ENCODE measurements at regions not wholly inside any gene's neighbourhood (a gene's known extent, or its start where the extent isn't known, plus 50 kb on each side); places are given as distances from the start of the nearest gene placed in this dataset.

GRCh38 chr4:152101556-152102435, 341.0 kb upstream of the GATB start:
- Histone ChIP-seq H3K27me3 (ENCODE audit: control insufficient read depth in 2 of 2, insufficient read depth in 2 of 2, low read length in 2 of 2) (no peaks in the 10 kb centered on the region), H3K27ac (ENCODE audit: low read depth in 2 of 2, low read length in 2 of 2) (peak overlapping the region; percentile 12 to 49), H3K9ac (ENCODE audit: low read depth in 1 of 2, low read length in 2 of 2) (no peak overlapping the region), H3K4me3 (ENCODE audit: low read length in 2 of 2) (no peak overlapping the region), H3K4me1 (ENCODE audit: control insufficient read depth in 2 of 2, insufficient read depth in 2 of 2, low read length in 2 of 2) (peaks cover 6 to 9% of the 10 kb centered on the region in 2 donors), H3K36me3 (ENCODE audit: control insufficient read depth in 2 of 2, insufficient read depth in 2 of 2, low read length in 2 of 2) (no peaks in the 10 kb centered on the region), H3K9me3 (ENCODE audit: control insufficient read depth in 2 of 2, low read length in 2 of 2) (no peaks in the 10 kb centered on the region)

DNA sequence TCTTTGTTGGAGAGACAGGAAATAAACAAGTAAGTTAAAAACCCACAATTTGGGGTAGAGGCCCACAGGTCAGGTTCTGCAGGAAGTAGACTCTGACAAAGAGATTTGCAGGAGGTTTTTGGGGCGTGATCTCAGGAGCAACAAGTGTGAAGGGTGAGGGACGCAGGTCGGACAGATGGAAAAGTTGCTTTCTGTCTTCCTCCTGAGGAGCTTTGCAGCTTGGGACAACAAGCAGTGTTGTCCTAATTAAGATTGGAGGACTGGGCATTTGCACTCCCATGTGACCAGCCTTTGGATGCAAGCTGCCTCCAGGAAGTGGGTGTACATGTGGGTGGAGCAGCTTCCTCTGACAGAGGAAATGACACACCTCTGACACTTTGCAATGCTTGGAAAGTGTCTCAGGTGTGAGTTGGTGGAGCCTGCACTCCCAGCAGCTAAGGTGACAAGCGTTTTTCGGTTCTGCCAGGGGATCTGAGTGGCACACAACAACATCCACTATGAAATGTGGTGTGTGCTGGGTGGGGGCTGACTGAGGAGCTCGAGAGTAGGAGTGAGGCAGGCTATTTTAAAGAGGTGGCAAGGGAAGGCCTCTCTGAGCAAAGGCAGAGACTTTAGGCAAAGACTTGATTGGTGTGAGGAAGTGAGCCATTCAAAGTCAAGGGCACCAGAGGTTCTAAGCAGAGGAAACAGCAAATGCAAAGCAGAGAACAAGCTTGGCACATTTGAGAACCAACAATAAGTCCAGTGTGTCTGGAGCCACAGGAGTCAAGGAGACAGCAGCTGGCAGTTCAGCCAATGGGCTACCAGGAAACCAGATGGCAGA, 339.8 kb upstream of the GATB start:
- Histone ChIP-seq H3K27me3 (ENCODE audit: control insufficient read depth in 2 of 2, insufficient read depth in 2 of 2, low read length in 2 of 2) (no peaks in the 10 kb centered on the region), H3K4me1 (ENCODE audit: control insufficient read depth in 2 of 2, insufficient read depth in 2 of 2, low read length in 2 of 2) (peaks cover 3 to 10% of the 10 kb centered on the region in 2 donors), H3K9ac (ENCODE audit: low read depth in 1 of 2, low read length in 2 of 2) (no peak overlapping the region), H3K27ac (ENCODE audit: low read depth in 2 of 2, low read length in 2 of 2) (peak overlapping the region; percentile 10 to 49), H3K36me3 (ENCODE audit: control insufficient read depth in 2 of 2, insufficient read depth in 2 of 2, low read length in 2 of 2) (no peaks in the 10 kb centered on the region), H3K9me3 (ENCODE audit: control insufficient read depth in 2 of 2, low read length in 2 of 2) (no peaks in the 10 kb centered on the region), H3K4me3 (ENCODE audit: low read length in 2 of 2) (no peak overlapping the region)

DNA sequence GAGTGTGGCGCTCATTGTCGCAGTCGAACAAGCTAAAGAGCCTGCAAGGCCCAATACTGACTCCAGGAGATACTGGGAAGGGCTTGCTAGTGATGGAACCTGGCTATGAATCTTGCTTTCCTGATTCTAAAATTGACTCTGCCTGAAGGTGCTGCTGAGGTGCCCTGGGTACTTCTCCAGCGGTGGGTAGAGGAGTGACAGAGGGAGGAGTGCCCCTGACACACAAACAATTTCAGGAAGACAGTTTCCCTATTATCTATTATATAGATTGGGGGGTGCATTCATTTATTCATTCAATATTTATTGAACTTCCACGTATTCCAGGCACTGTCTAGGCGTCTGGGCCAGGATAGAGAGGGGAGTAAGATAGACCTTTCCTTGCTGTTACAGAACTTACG, 339.2 kb upstream of the GATB start:
- Histone ChIP-seq H3K9ac (ENCODE audit: low read depth in 1 of 2, low read length in 2 of 2) (no peak overlapping the region), H3K36me3 (ENCODE audit: control insufficient read depth in 2 of 2, insufficient read depth in 2 of 2, low read length in 2 of 2) (no peaks in the 10 kb centered on the region), H3K9me3 (ENCODE audit: control insufficient read depth in 2 of 2, low read length in 2 of 2) (no peaks in the 10 kb centered on the region), H3K4me3 (ENCODE audit: low read length in 2 of 2) (no peak overlapping the region), H3K4me1 (ENCODE audit: control insufficient read depth in 2 of 2, insufficient read depth in 2 of 2, low read length in 2 of 2) (peaks cover 6 to 15% of the 10 kb centered on the region in 2 donors), H3K27ac (ENCODE audit: low read depth in 2 of 2, low read length in 2 of 2) (peak overlapping the region in 1 of 2 donors; percentile 38), H3K27me3 (ENCODE audit: control insufficient read depth in 2 of 2, insufficient read depth in 2 of 2, low read length in 2 of 2) (no peaks in the 10 kb centered on the region)

DNA sequence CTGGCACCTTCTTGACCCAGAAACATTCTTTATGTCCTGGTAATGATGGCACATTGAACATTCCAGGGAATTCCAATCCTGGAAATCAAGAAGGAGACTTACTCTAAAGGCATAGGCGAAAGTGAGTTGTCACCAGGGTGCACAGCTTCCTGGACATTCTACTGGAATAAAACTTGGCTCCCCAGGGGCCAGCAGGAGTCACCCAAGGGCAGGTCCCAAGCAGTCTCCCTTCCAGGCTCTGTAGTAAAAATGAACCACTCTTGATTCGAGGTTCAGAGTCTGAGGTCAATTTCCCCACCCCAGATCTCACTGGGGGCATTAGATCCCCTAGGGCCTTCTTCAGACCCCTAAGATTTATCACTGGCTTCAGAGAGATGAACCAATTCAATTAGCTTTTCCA, 338.7 kb upstream of the GATB start:
- Histone ChIP-seq H3K9me3 (ENCODE audit: control insufficient read depth in 2 of 2, low read length in 2 of 2) (no peaks in the 10 kb centered on the region), H3K27ac (ENCODE audit: low read depth in 2 of 2, low read length in 2 of 2) (peak overlapping the region in 1 of 2 donors; percentile 38), H3K36me3 (ENCODE audit: control insufficient read depth in 2 of 2, insufficient read depth in 2 of 2, low read length in 2 of 2) (no peaks in the 10 kb centered on the region), H3K4me3 (ENCODE audit: low read length in 2 of 2) (no peak overlapping the region), H3K27me3 (ENCODE audit: control insufficient read depth in 2 of 2, insufficient read depth in 2 of 2, low read length in 2 of 2) (no peaks in the 10 kb centered on the region), H3K4me1 (ENCODE audit: control insufficient read depth in 2 of 2, insufficient read depth in 2 of 2, low read length in 2 of 2) (peaks cover 6 to 17% of the 10 kb centered on the region in 2 donors), H3K9ac (ENCODE audit: low read depth in 1 of 2, low read length in 2 of 2) (no peak overlapping the region)

DNA sequence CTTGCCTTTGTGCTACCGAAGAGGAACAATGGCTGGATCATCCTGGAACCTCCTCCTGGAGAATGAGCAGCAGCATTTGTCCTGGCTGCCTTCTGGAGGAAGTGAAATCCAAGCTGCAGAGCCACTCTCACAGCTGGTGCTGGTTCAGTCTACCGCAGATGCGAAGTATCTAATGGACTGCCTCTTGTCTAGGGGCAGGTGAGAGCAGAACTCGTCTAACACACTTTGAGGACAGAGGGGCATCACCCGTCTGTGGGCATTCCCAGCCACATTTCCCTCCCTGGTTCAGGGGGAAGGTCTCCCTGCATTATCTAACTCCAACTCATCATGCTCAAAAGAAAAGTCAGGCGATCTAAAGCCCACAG, 338.2 kb upstream of the GATB start:
- H3K4me3 ChIP-seq (ENCODE audit: low read length in 2 of 2): no peak overlapping the region
- no peaks in the 10 kb centered on the region for H3K36me3 ChIP-seq (ENCODE audit: control insufficient read depth in 2 of 2, insufficient read depth in 2 of 2, low read length in 2 of 2)
- no peaks in the 10 kb centered on the region for H3K9me3 ChIP-seq (ENCODE audit: control insufficient read depth in 2 of 2, low read length in 2 of 2)
- H3K27ac ChIP-seq (ENCODE audit: low read depth in 2 of 2, low read length in 2 of 2): no peak overlapping the region
- H3K9ac ChIP-seq (ENCODE audit: low read depth in 1 of 2, low read length in 2 of 2): no peak overlapping the region
- H3K27me3 ChIP-seq (ENCODE audit: control insufficient read depth in 2 of 2, insufficient read depth in 2 of 2, low read length in 2 of 2): no peaks in the 10 kb centered on the region
- H3K4me1 ChIP-seq (ENCODE audit: control insufficient read depth in 2 of 2, insufficient read depth in 2 of 2, low read length in 2 of 2): peaks cover 11 to 22% of the 10 kb centered on the region in 2 donors

DNA sequence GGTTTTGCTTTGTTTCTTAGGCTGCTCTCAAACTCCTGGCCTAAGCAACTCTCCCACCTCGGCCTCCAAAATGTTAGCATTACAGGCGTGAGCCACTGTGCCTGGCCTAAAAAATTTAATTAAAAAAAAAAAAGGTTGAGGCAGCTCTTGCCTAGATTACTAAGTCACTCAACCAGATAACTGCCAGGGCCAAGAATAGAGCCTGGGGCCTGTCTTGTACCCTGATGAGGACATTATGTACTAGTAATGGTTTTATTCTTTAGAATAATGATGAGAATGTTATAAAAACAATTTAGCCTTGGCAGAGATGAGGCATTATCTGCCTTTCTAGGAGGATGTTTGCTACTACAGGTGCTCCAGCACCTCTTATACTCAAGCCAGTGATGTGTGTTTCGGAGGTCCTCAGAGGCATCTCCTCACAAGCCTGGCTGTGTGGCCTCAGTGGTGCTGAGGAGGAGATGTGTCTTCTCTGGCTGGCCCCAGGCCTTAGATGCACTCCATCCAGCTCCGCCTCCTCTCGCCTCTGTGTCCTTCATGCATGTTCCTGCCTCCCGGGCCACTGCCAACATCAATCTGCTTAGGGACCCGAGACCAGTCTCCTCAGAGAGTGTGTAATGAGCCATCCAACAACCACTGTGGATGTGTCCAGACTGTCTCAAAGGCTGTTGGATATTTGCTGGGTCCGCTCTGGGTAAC, 337.7 kb upstream of the GATB start:
- peaks cover 11 to 22% of the 10 kb centered on the region in 2 donors for H3K4me1 ChIP-seq (ENCODE audit: control insufficient read depth in 2 of 2, insufficient read depth in 2 of 2, low read length in 2 of 2)
- H3K27me3 ChIP-seq (ENCODE audit: control insufficient read depth in 2 of 2, insufficient read depth in 2 of 2, low read length in 2 of 2): no peaks in the 10 kb centered on the region
- H3K9ac ChIP-seq (ENCODE audit: low read depth in 1 of 2, low read length in 2 of 2): no peak overlapping the region
- no peaks in the 10 kb centered on the region for H3K9me3 ChIP-seq (ENCODE audit: control insufficient read depth in 2 of 2, low read length in 2 of 2)
- H3K27ac ChIP-seq (ENCODE audit: low read depth in 2 of 2, low read length in 2 of 2): no peak overlapping the region
- no peaks in the 10 kb centered on the region for H3K36me3 ChIP-seq (ENCODE audit: control insufficient read depth in 2 of 2, insufficient read depth in 2 of 2, low read length in 2 of 2)
- no peak overlapping the region for H3K4me3 ChIP-seq (ENCODE audit: low read length in 2 of 2)

- no peaks in the 10 kb centered on the region for H3K9me3 ChIP-seq (ENCODE audit: control insufficient read depth in 2 of 2, low read length in 2 of 2)
- H3K9ac ChIP-seq (ENCODE audit: low read depth in 1 of 2, low read length in 2 of 2): no peak overlapping the region
- no peaks in the 10 kb centered on the region for H3K36me3 ChIP-seq (ENCODE audit: control insufficient read depth in 2 of 2, insufficient read depth in 2 of 2, low read length in 2 of 2)
- peaks cover 11 to 22% of the 10 kb centered on the region in 2 donors for H3K4me1 ChIP-seq (ENCODE audit: control insufficient read depth in 2 of 2, insufficient read depth in 2 of 2, low read length in 2 of 2)
- H3K4me3 ChIP-seq (ENCODE audit: low read length in 2 of 2): no peak overlapping the region
- H3K27me3 ChIP-seq (ENCODE audit: control insufficient read depth in 2 of 2, insufficient read depth in 2 of 2, low read length in 2 of 2): no peaks in the 10 kb centered on the region
- no peak overlapping the region for H3K27ac ChIP-seq (ENCODE audit: low read depth in 2 of 2, low read length in 2 of 2)
Observed at GRCh38 chr4:152097371-152097770, 336.6 kb upstream of the GATB start.

- Histone ChIP-seq H3K4me3 (ENCODE audit: low read length in 2 of 2) (no peak overlapping the region), H3K27me3 (ENCODE audit: control insufficient read depth in 2 of 2, insufficient read depth in 2 of 2, low read length in 2 of 2) (no peaks in the 10 kb centered on the region), H3K36me3 (ENCODE audit: control insufficient read depth in 2 of 2, insufficient read depth in 2 of 2, low read length in 2 of 2) (no peaks in the 10 kb centered on the region), H3K9ac (ENCODE audit: low read depth in 1 of 2, low read length in 2 of 2) (no peak overlapping the region), H3K27ac (ENCODE audit: low read depth in 2 of 2, low read length in 2 of 2) (peak overlapping the region in 1 of 2 donors; percentile 36), H3K4me1 (ENCODE audit: control insufficient read depth in 2 of 2, insufficient read depth in 2 of 2, low read length in 2 of 2) (peaks cover 8 to 19% of the 10 kb centered on the region in 2 donors), H3K9me3 (ENCODE audit: control insufficient read depth in 2 of 2, low read length in 2 of 2) (no peaks in the 10 kb centered on the region)
Observed at GRCh38 chr4:152095701-152096070, 334.9 kb upstream of the GATB start.

GRCh38 chr4:152094970-152095700, 334.3 kb upstream of the GATB start:
- H3K27ac ChIP-seq (ENCODE audit: low read depth in 2 of 2, low read length in 2 of 2): peak overlapping the region; percentile 4 to 36
- H3K36me3 ChIP-seq (ENCODE audit: control insufficient read depth in 2 of 2, insufficient read depth in 2 of 2, low read length in 2 of 2): no peaks in the 10 kb centered on the region
- H3K9me3 ChIP-seq (ENCODE audit: control insufficient read depth in 2 of 2, low read length in 2 of 2): no peaks in the 10 kb centered on the region
- no peak overlapping the region for H3K4me3 ChIP-seq (ENCODE audit: low read length in 2 of 2)
- H3K27me3 ChIP-seq (ENCODE audit: control insufficient read depth in 2 of 2, insufficient read depth in 2 of 2, low read length in 2 of 2): no peaks in the 10 kb centered on the region
- no peak overlapping the region for H3K9ac ChIP-seq (ENCODE audit: low read depth in 1 of 2, low read length in 2 of 2)
- peaks cover 8 to 16% of the 10 kb centered on the region in 2 donors for H3K4me1 ChIP-seq (ENCODE audit: control insufficient read depth in 2 of 2, insufficient read depth in 2 of 2, low read length in 2 of 2)
